H1 (cell line): ENCODE measurements at regions not wholly inside any gene's neighbourhood (a gene's known extent, or its start where the extent isn't known, plus 50 kb on each side); places are given as distances from the start of the nearest gene placed in this dataset.

Experiments used
- CTCF ChIA-PET: fragments of 300-600 bp; sonication (Branson Sonifier 250); formaldehyde crosslinking; loops from one replicate; lab custom pipeline; 2021; ENCODE audit not compliant: partially characterized antibody; lab: Charles Lee
- POLR2A ChIA-PET: fragments of 300-600 bp; sonication (Branson Sonifier 250); formaldehyde crosslinking; loops from one replicate; lab custom pipeline; 2021; ENCODE audit warnings: inconsistent platforms; ENCODE audit not compliant: partially characterized antibody; lab: Charles Lee
- DNase-seq, 2 experiments: peaks; one replicate each; pipeline versions ENCODE4 v3.0.0 to v3.0.0-alpha.2; 2010 to 2022; ENCODE audit warnings: low spot score in 2 of 2, low read depth in 1 of 2, mixed read lengths in 1 of 2
- FAIRE-seq: peaks from 2 replicates; lab custom pipeline; 2011; peaks lifted over from hg19 to GRCh38; lab: Jason Lieb, UNC
- H2AFZ ChIP-seq: 2 replicates; pipeline ENCODE4 v1.8.1; 2012; ENCODE audit warnings: low read length, inconsistent platforms
- H2AK5ac ChIP-seq: 2 replicates; pipeline ENCODE4 v1.6.1; 2013; ENCODE audit warnings: low read depth, low read length
- H2BK120ac ChIP-seq: replicated peaks from 2 replicates; pipeline ENCODE3; 2013; ENCODE audit warnings: low read depth, low read length, inconsistent platforms
- H2BK12ac ChIP-seq: 2 replicates; pipeline ENCODE4 v1.6.1; 2013; ENCODE audit warnings: low read depth, low read length
- H2BK15ac ChIP-seq: 2 replicates; pipeline ENCODE4 v1.6.1; 2013; ENCODE audit warnings: low read length
- H2BK20ac ChIP-seq: 2 replicates; pipeline ENCODE4 v1.6.1; 2013; ENCODE audit warnings: low read length
- H2BK5ac ChIP-seq: 2 replicates; pipeline ENCODE4 v1.6.1; 2013; ENCODE audit warnings: low read depth, low read length
- H3K14ac ChIP-seq: 2 replicates; pipeline ENCODE4 v1.6.1; 2013; ENCODE audit warnings: inconsistent platforms; ENCODE audit not compliant: insufficient read length
- H3K18ac ChIP-seq: 2 replicates; pipeline ENCODE4 v1.6.1; 2013; ENCODE audit warnings: low read length; ENCODE audit errors: extremely low read depth
- H3K23ac ChIP-seq: 2 replicates; pipeline ENCODE4 v1.6.1; 2013; ENCODE audit warnings: inconsistent platforms; ENCODE audit not compliant: insufficient read length
- H3K23me2 ChIP-seq: 2 replicates; pipeline ENCODE4 v1.6.1; 2013; ENCODE audit warnings: low read depth, low read length
- H3K27ac ChIP-seq: 2 replicates; pipeline ENCODE4 v1.6.1; 2011; ENCODE audit warnings: low read depth, low read length, inconsistent platforms
- H3K27me3 ChIP-seq, 4 experiments: replicated peaks in 1 of 4; 1 replicate in 1 of 4; 2 replicates in 3 of 4; pipeline versions ENCODE4 v1.6.1 to v1.8.1; 2011 to 2013; ENCODE audit warnings: low read length in 3 of 4, mild to moderate bottlenecking in 3 of 4, inconsistent platforms in 2 of 4, mixed read lengths in 2 of 4, moderate library complexity in 1 of 4; ENCODE audit not compliant: control insufficient read depth in 3 of 4, insufficient read depth in 3 of 4; ENCODE audit errors: extremely low read depth in 1 of 4
- H3K36me3 ChIP-seq, 4 experiments: 2 replicates each; pipeline versions ENCODE4 v1.6.1 to v1.8.1; 2011 to 2013; ENCODE audit warnings: mild to moderate bottlenecking in 4 of 4, low read length in 3 of 4, moderate library complexity in 2 of 4, control low read depth in 1 of 4, inconsistent platforms in 1 of 4; ENCODE audit not compliant: insufficient read depth in 4 of 4, control insufficient read depth in 2 of 4
- H3K4ac ChIP-seq: replicated peaks from 2 replicates; pipeline ENCODE3; 2013; ENCODE audit warnings: low read length, low read depth, mixed read lengths, inconsistent platforms; ENCODE audit not compliant: insufficient read length
- H3K4me1 ChIP-seq, 4 experiments: replicated peaks in 1 of 4; 1 replicate in 1 of 4; 2 replicates in 3 of 4; pipeline versions ENCODE4 v1.6.1 to v1.8.1; 2011 to 2013; ENCODE audit warnings: low read length in 3 of 4, inconsistent platforms in 2 of 4, mixed read lengths in 1 of 4; ENCODE audit not compliant: insufficient read depth in 4 of 4, control insufficient read depth in 3 of 4
- H3K4me2 ChIP-seq, 2 experiments: 2 replicates each; pipeline versions ENCODE4 v1.6.1 to v1.8.1; 2011 to 2013; ENCODE audit warnings: low read depth in 2 of 2, low read length in 2 of 2, control low read depth in 1 of 2, inconsistent platforms in 1 of 2, mild to moderate bottlenecking in 1 of 2; ENCODE audit not compliant: insufficient read depth in 1 of 2
- H3K4me3 ChIP-seq, 4 experiments: fragments of 200-600, 300-600 bp in 1 of 4; sonication (generic), shearing (Covaris generic), sonication (Bioruptor Twin) in 1 of 4; 2 replicates each; pipeline versions ENCODE4 v1.5.1 to v1.8.1; 2011 to 2016; ENCODE audit warnings: low read length in 4 of 4, low read depth in 3 of 4, control low read depth in 2 of 4, inconsistent platforms in 2 of 4, mild to moderate bottlenecking in 2 of 4, mixed read lengths in 1 of 4, moderate library complexity in 1 of 4; ENCODE audit not compliant: insufficient read depth in 2 of 4; ENCODE audit errors: extremely low read depth in 1 of 4
- H3K56ac ChIP-seq: replicated peaks from 2 replicates; pipeline ENCODE3; 2013; ENCODE audit warnings: low read depth, mild to moderate bottlenecking, mixed read lengths, low read length, inconsistent platforms; ENCODE audit not compliant: insufficient read length
- H3K79me1 ChIP-seq: 2 replicates; pipeline ENCODE4 v1.6.1; 2013; ENCODE audit warnings: low read depth, low read length, control low read depth
- H3K79me2 ChIP-seq, 2 experiments: 2 replicates each; pipeline versions ENCODE4 v1.6.1 to v1.8.1; 2012 to 2013; ENCODE audit warnings: low read length in 2 of 2, mild to moderate bottlenecking in 2 of 2, inconsistent platforms in 1 of 2; ENCODE audit not compliant: insufficient read depth in 2 of 2, control insufficient read depth in 1 of 2
- H3K9ac ChIP-seq, 4 experiments: replicated peaks in 1 of 4; 1 replicate in 1 of 4; 2 replicates in 3 of 4; pipeline versions ENCODE4 v1.6.1 to v1.8.1; 2011 to 2013; ENCODE audit warnings: low read depth in 3 of 4, low read length in 3 of 4, control low read depth in 2 of 4, mild to moderate bottlenecking in 2 of 4, moderate library complexity in 2 of 4, inconsistent platforms in 1 of 4; ENCODE audit errors: extremely low read depth in 1 of 4
- H3K9me3 ChIP-seq, 2 experiments: 2 replicates each; pipeline versions ENCODE4 v1.6.1 to v1.8.1; 2012 to 2013; ENCODE audit warnings: mild to moderate bottlenecking in 2 of 2, moderate library complexity in 2 of 2, control low read depth in 1 of 2, inconsistent platforms in 1 of 2, low read depth in 1 of 2, low read length in 1 of 2, mixed read lengths in 1 of 2; ENCODE audit not compliant: insufficient read depth in 2 of 2
- H4K20me1 ChIP-seq, 2 experiments: replicated peaks in 1 of 2; 2 replicates each; pipeline versions ENCODE3 to v1.8.1; 2011 to 2013; ENCODE audit warnings: inconsistent platforms in 2 of 2, low read length in 2 of 2, mild to moderate bottlenecking in 1 of 2; ENCODE audit not compliant: insufficient read depth in 2 of 2, control insufficient read depth in 1 of 2
- H4K5ac ChIP-seq: 2 replicates; pipeline ENCODE4 v1.6.1; 2013; ENCODE audit warnings: low read length, low read depth, mixed read lengths, inconsistent platforms; ENCODE audit not compliant: insufficient read length
- H4K8ac ChIP-seq: 2 replicates; pipeline ENCODE4 v1.8.0; 2013; ENCODE audit warnings: mild to moderate bottlenecking, moderate library complexity, low read length, inconsistent platforms; ENCODE audit not compliant: insufficient read depth; ENCODE audit errors: extremely low read depth
- H4K91ac ChIP-seq: replicated peaks from 2 replicates; pipeline ENCODE3; 2013; ENCODE audit warnings: low read length, mixed read lengths, inconsistent platforms; ENCODE audit not compliant: insufficient read length
- CTBP2 ChIP-seq: IDR thresholded peaks from 2 replicates; pipeline ENCODE4 v1.7.0; 2011; ENCODE audit warnings: borderline replicate concordance, mild to moderate bottlenecking, moderate library complexity, mixed read lengths, low read length; ENCODE audit not compliant: insufficient read depth, insufficient read length
- EGR1 ChIP-seq: IDR thresholded peaks from 2 replicates; pipeline ENCODE4 v1.6.1; 2011; ENCODE audit warnings: low read depth, low read length, borderline replicate concordance
- EP300 ChIP-seq, 2 experiments: IDR thresholded peaks; 1 replicate in 1 of 2; 2 replicates in 1 of 2; pipeline ENCODE4 v1.6.1; 2011 to 2012; ENCODE audit warnings: low read depth in 2 of 2, low read length in 2 of 2, mild to moderate bottlenecking in 2 of 2, borderline replicate concordance in 1 of 2, inconsistent platforms in 1 of 2, moderate library complexity in 1 of 2
- HDAC2 ChIP-seq, 2 experiments: fragments of 300-600 bp in 1 of 2; sonication (generic) in 1 of 2; IDR thresholded peaks; 2 replicates each; pipeline ENCODE4 v1.6.1; 2011 to 2012; ENCODE audit warnings: low read depth in 2 of 2, low read length in 2 of 2, mild to moderate bottlenecking in 2 of 2, moderate library complexity in 2 of 2, borderline replicate concordance in 1 of 2, inconsistent platforms in 1 of 2
- JUND ChIP-seq: IDR thresholded peaks from 2 replicates; pipeline ENCODE4 v1.6.1; 2011; ENCODE audit warnings: mild to moderate bottlenecking, improper control_type of control experiment, low read length
- MAFK ChIP-seq: IDR thresholded peaks from 2 replicates; pipeline ENCODE4 v1.6.1; 2012; ENCODE audit warnings: low read depth, mild to moderate bottlenecking, improper control_type of control experiment, low read length
- NANOG ChIP-seq: IDR thresholded peaks from 2 replicates; pipeline ENCODE4 v1.6.1; 2011; ENCODE audit warnings: low read length, low read depth, mild to moderate bottlenecking, inconsistent platforms; ENCODE audit not compliant: insufficient read depth, poor library complexity, severe bottlenecking
- SIN3A ChIP-seq, 2 experiments: IDR thresholded peaks in 1 of 2; conservative IDR thresholded peaks in 1 of 2; 2 replicates each; pipeline ENCODE4 v1.6.1; 2011 to 2012; ENCODE audit warnings: low read length in 2 of 2, improper control_type of control experiment in 1 of 2, low read depth in 1 of 2, mild to moderate bottlenecking in 1 of 2
- SIRT6 ChIP-seq: IDR thresholded peaks from one replicate; pipeline ENCODE4 v1.7.1; 2012; ENCODE audit warnings: low read length, inconsistent platforms
- SRF ChIP-seq: IDR thresholded peaks from 2 replicates; pipeline ENCODE4 v1.6.1; 2011; ENCODE audit warnings: mild to moderate bottlenecking, low read depth, low read length, moderate library complexity
- TAF7 ChIP-seq: optimal IDR thresholded peaks from 2 replicates; pipeline ENCODE3; 2011; ENCODE audit warnings: low read depth, mild to moderate bottlenecking, inconsistent platforms, low read length, moderate library complexity, borderline replicate concordance
- TCF12 ChIP-seq: IDR thresholded peaks from 2 replicates; pipeline ENCODE4 v1.6.1; 2011; ENCODE audit warnings: low read depth, mild to moderate bottlenecking, low read length
- USF2 ChIP-seq: IDR thresholded peaks from 2 replicates; pipeline ENCODE4 v1.6.1; 2011; ENCODE audit warnings: low read length, improper control_type of control experiment
- WGBS, 2 experiments: shearing (Covaris generic) in 1 of 2; methylation state at CpG; one replicate each; pipeline versions ENCODE4 v1.1.6 to v1.1.7; 2013 to 2015; ENCODE audit warnings: low lambda C conversion rate in 2 of 2, mixed read lengths in 2 of 2, inconsistent platforms in 1 of 2, low coverage in 1 of 2, missing lambda C conversion rate in 1 of 2; ENCODE audit not compliant: insufficient replicate concordance in 2 of 2, insufficient coverage in 1 of 2, insufficient read length in 1 of 2; ENCODE audit errors: extremely low coverage in 1 of 2, missing lambda C conversion rate in 1 of 2; 5-methylcytosine and 5-hydroxymethylcytosine counted together

GRCh38 chr3:43932921-43933320, 242.2 kb downstream of the ABHD5 start:
- H3K9me3 ChIP-seq = no peaks in the 10 kb centered on the region
- no peak overlapping the region for H2BK5ac ChIP-seq
- H3K23ac ChIP-seq = no peak overlapping the region
- H4K5ac ChIP-seq = no peak overlapping the region
- H3K18ac ChIP-seq = no peak overlapping the region
- DNase-seq = no peak
- H2BK120ac ChIP-seq = no peak overlapping the region
- H3K9ac ChIP-seq = no peak overlapping the region
- no peak overlapping the region for H4K91ac ChIP-seq
- H2AK5ac ChIP-seq = no peak overlapping the region
- no peak overlapping the region for H4K8ac ChIP-seq
- H3K27me3 ChIP-seq = no peaks in the 10 kb centered on the region
- H2AFZ ChIP-seq = no peak overlapping the region
- no peak overlapping the region for H2BK20ac ChIP-seq
- H3K4ac ChIP-seq = no peak overlapping the region
- no peak overlapping the region for H2BK15ac ChIP-seq
- ChIA-PET POLR2A (no interaction called here), CTCF (interaction anchor here (0.7 kb wide), 1 partner anchor 14 kb away, joined by 3 read pairs; no protein-coding TSS in a partner anchor)
- H3K27ac ChIP-seq = no peak overlapping the region
- 84% methylated on average over 3 of the region's 3 CpGs; no CpG with 5 or more reads in 1 of the 2 experiments for WGBS, 2 experiments
- H3K4me3 ChIP-seq = no peak overlapping the region
- TF ChIP-seq SRF (no peak), SIRT6 (no peak), TAF7 (no peak), NANOG (no peak), HDAC2 (IDR thresholded peaks at IDR 0.05; ENCODE audit: borderline replicate concordance in 1 of 2, low read depth in 2 of 2, low read length in 2 of 2) (no peak), MAFK (no peak), EGR1 (no peak), CTBP2 (no peak), USF2 (no peak), TCF12 (no peak), SIN3A (conservative IDR thresholded peaks at IDR 0.05 in 1 of 2, IDR thresholded peaks at IDR 0.05 in 1 of 2; ENCODE audit: low read depth in 1 of 2, low read length in 2 of 2) (no peak), JUND (no peak), EP300 (IDR thresholded peaks at IDR 0.05; ENCODE audit: borderline replicate concordance in 1 of 2, low read depth in 2 of 2, low read length in 2 of 2) (no peak)
- no peak overlapping the region for H3K14ac ChIP-seq
- H3K23me2 ChIP-seq = peaks cover 1% of the 10 kb centered on the region; the same call in 1 of the 2 replicates
- H3K79me1 ChIP-seq = no peaks in the 10 kb centered on the region
- no peaks in the 10 kb centered on the region for H3K4me1 ChIP-seq
- no peaks in the 10 kb centered on the region for H3K79me2 ChIP-seq
- no peak overlapping the region for H3K56ac ChIP-seq
- H3K36me3 ChIP-seq = no peaks in the 10 kb centered on the region
- H4K20me1 ChIP-seq = no peaks in the 10 kb centered on the region
- no peak for FAIRE-seq
- no peak overlapping the region for H2BK12ac ChIP-seq
- H3K4me2 ChIP-seq = no peak overlapping the region
